Peyer's patch (tissue), 4 donors: ENCODE measurements at regions not wholly inside any gene's neighbourhood (a gene's known extent, or its start where the extent isn't known, plus 50 kb on each side); places are given as distances from the start of the nearest gene placed in this dataset.

Experiments used
- DNase-seq, 3 donors: peaks; one replicate each; pipeline ENCODE4 v3.0.0-alpha.2; 2017 to 2019
- H3K27ac ChIP-seq, 4 donors: fragments of 200-600 bp; sonication (generic); one replicate each; pipeline ENCODE4 v1.5.1; 2016 to 2019
- H3K27me3 ChIP-seq, 2 donors: fragments of 200-600 bp; sonication (generic); one replicate each; pipeline ENCODE4 v1.5.1; 2019
- H3K36me3 ChIP-seq, 3 donors: fragments of 200-600 bp; sonication (generic); one replicate each; pipeline ENCODE4 v1.5.1; 2016 to 2019
- H3K4me1 ChIP-seq, 4 donors: fragments of 200-600 bp; sonication (generic); one replicate each; pipeline ENCODE4 v1.5.1; 2016 to 2019
- H3K4me3 ChIP-seq, 4 donors: fragments of 200-600 bp; sonication (generic); 1 replicate in 3 of 4; 2 replicates in 1 of 4; pipeline ENCODE4 v1.5.1; 2016 to 2019; ENCODE audit warnings: mild to moderate bottlenecking in 1 of 4
- H3K9me3 ChIP-seq, 4 donors: fragments of 200-600 bp; sonication (generic); one replicate each; pipeline ENCODE4 v1.5.1; 2016 to 2019; ENCODE audit warnings: mild to moderate bottlenecking in 1 of 4
- POLR2A ChIP-seq, 2 donors: fragments of 450-650 bp; IDR thresholded peaks; one replicate each; pipeline ENCODE4 v1.5.1; 2017; ENCODE audit warnings: antibody characterized with exemption in 2 of 2, mild to moderate bottlenecking in 2 of 2, moderate library complexity in 2 of 2
- TF ChIP-seq, protein P1 (sequence below), 6 experiments: fragments of 450-650 bp in 4 of 6; fragments of 200-600 bp in 2 of 6; sonication (generic) in 1 of 6; IDR thresholded peaks; one replicate each; pipeline ENCODE4 v1.5.1; 2017 to 2019; ENCODE audit warnings: antibody characterized with exemption in 6 of 6, mild to moderate bottlenecking in 3 of 6, moderate library complexity in 1 of 6

GRCh38 chr4:15159477-15160019, 157.3 kb downstream of the CPEB2 start:
- no peaks in the 10 kb centered on the region for H3K4me1 ChIP-seq
- H3K27ac ChIP-seq, result no peak overlapping the region
- TF ChIP-seq POLR2A (IDR thresholded peaks at IDR 0.05), result no peak
- TF ChIP-seq, protein P1, sequence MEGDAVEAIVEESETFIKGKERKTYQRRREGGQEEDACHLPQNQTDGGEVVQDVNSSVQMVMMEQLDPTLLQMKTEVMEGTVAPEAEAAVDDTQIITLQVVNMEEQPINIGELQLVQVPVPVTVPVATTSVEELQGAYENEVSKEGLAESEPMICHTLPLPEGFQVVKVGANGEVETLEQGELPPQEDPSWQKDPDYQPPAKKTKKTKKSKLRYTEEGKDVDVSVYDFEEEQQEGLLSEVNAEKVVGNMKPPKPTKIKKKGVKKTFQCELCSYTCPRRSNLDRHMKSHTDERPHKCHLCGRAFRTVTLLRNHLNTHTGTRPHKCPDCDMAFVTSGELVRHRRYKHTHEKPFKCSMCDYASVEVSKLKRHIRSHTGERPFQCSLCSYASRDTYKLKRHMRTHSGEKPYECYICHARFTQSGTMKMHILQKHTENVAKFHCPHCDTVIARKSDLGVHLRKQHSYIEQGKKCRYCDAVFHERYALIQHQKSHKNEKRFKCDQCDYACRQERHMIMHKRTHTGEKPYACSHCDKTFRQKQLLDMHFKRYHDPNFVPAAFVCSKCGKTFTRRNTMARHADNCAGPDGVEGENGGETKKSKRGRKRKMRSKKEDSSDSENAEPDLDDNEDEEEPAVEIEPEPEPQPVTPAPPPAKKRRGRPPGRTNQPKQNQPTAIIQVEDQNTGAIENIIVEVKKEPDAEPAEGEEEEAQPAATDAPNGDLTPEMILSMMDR (IDR thresholded peaks at IDR 0.05), result no peak
- H3K4me3 ChIP-seq, result no peak overlapping the region
- H3K9me3 ChIP-seq, result no peaks in the 10 kb centered on the region
- DNase-seq, result no peak
- no peaks in the 10 kb centered on the region for H3K27me3 ChIP-seq
- H3K36me3 ChIP-seq, result no peaks in the 10 kb centered on the region

GRCh38 chr4:15161439-15161838, 159.2 kb downstream of the CPEB2 start:
- no peak overlapping the region for H3K27ac ChIP-seq
- no peaks in the 10 kb centered on the region for H3K27me3 ChIP-seq
- H3K4me1 ChIP-seq, result no peaks in the 10 kb centered on the region
- no peaks in the 10 kb centered on the region for H3K9me3 ChIP-seq
- TF ChIP-seq, protein P1 (IDR thresholded peaks at IDR 0.05), result no peak
- no peak for TF ChIP-seq POLR2A (IDR thresholded peaks at IDR 0.05)
- H3K36me3 ChIP-seq, result no peaks in the 10 kb centered on the region
- no peak overlapping the region for H3K4me3 ChIP-seq
- DNase-seq, result no peak

DNA sequence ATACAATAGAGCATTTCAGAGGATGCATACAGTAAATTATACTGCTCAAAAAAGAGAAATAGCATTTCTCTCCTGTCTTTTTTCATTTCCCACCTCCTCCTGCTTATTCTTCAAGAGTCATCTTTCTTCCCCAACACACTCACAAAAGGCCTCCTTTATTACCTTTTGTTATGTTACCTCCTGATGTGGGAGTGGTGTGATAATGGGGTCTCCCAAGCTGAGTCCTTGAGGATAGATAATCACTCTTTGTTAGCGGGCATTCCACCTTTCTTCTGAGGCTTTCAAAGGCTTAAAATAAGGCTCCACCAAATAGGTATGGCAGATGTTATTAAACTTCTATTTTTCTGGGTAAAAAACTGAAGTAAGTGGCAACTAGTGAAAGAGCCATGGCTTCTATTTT, 159.8 kb downstream of the CPEB2 start:
- Histone ChIP-seq H3K4me1 (no peaks in the 10 kb centered on the region), H3K4me3 (no peak overlapping the region), H3K36me3 (no peaks in the 10 kb centered on the region), H3K9me3 (no peaks in the 10 kb centered on the region), H3K27ac (no peak overlapping the region), H3K27me3 (no peaks in the 10 kb centered on the region)
- TF ChIP-seq POLR2A (IDR thresholded peaks at IDR 0.05), result no peak
- TF ChIP-seq, protein P1 (IDR thresholded peaks at IDR 0.05), result no peak
- no peak for DNase-seq

DNA sequence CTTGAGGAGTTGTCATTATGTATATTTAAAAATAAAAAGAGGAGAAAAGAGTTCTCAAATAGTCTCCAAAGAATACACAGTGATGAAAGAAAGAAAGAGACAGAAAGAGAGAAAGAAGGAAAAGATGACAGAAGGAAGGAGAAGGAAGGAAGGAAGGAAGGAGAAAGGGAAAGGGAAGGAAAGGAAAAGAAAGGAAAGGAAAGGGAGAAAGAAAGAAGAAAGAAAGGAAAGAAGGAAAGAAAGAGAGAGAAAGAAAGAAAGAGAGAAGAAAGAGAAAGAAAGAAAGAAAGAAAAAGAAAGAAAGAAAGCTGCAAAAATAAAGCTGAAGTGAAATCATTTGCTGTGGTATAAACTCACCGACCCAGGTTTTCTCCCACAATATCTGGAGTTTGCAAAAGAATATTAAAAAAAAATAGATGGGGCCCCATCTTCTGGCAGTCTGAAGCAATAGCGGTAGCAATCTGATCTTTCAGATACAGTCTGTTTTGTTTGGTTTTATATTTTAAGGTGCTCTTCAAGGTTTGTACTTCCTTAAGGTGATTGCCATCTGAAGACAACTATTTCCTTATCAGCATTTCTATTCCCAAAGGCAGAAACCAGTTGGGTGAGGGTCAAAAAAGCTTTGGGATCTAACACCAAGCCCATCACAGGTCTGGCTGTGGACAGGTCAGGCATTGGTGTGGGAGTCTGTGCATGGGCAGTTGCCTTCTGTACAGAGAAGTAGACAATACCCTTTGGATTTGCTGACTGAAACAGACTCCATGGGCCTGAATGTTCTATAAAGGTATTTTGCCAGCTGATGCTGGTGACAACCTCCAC, 160.4 kb downstream of the CPEB2 start:
- DNase-seq, result no peak
- no peak overlapping the region for H3K4me3 ChIP-seq
- no peaks in the 10 kb centered on the region for H3K4me1 ChIP-seq
- no peaks in the 10 kb centered on the region for H3K9me3 ChIP-seq
- H3K27ac ChIP-seq, result no peak overlapping the region
- H3K36me3 ChIP-seq, result no peaks in the 10 kb centered on the region
- no peaks in the 10 kb centered on the region for H3K27me3 ChIP-seq
- TF ChIP-seq, protein P1 (IDR thresholded peaks at IDR 0.05), result peak in 4 of 6 experiments; percentile 22 to 41 (median 36)
- TF ChIP-seq POLR2A (IDR thresholded peaks at IDR 0.05), result no peak

DNA sequence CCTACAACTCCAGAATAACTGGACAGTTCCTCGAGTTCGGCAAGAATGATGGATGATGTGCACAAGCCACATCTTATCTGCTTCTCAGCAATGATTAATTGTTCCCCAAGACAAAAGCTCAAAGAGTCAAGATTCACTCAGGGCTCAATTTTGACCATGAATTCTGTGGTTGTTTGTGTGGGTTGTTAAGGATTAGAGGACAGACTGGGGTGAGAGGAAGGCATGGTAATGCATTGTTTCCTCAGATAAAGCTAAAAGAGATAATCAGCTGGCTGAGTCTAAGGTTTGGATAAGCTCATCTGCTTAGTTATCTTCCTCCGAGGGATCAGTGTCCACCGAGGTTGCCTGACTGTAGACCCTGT, 161.0 kb downstream of the CPEB2 start:
- Histone ChIP-seq H3K36me3 (no peaks in the 10 kb centered on the region), H3K4me1 (no peaks in the 10 kb centered on the region), H3K27me3 (no peaks in the 10 kb centered on the region), H3K27ac (no peak overlapping the region), H3K4me3 (no peak overlapping the region), H3K9me3 (no peaks in the 10 kb centered on the region)
- TF ChIP-seq, protein P1 (IDR thresholded peaks at IDR 0.05), result no peak
- no peak for TF ChIP-seq POLR2A (IDR thresholded peaks at IDR 0.05)
- DNase-seq, result no peak
